ENCODE measurements at regions not wholly inside any gene's neighbourhood (a gene's known extent, or its start where the extent isn't known, plus 50 kb on each side); places are given as distances from the start of the nearest gene placed in this dataset.

DNA sequence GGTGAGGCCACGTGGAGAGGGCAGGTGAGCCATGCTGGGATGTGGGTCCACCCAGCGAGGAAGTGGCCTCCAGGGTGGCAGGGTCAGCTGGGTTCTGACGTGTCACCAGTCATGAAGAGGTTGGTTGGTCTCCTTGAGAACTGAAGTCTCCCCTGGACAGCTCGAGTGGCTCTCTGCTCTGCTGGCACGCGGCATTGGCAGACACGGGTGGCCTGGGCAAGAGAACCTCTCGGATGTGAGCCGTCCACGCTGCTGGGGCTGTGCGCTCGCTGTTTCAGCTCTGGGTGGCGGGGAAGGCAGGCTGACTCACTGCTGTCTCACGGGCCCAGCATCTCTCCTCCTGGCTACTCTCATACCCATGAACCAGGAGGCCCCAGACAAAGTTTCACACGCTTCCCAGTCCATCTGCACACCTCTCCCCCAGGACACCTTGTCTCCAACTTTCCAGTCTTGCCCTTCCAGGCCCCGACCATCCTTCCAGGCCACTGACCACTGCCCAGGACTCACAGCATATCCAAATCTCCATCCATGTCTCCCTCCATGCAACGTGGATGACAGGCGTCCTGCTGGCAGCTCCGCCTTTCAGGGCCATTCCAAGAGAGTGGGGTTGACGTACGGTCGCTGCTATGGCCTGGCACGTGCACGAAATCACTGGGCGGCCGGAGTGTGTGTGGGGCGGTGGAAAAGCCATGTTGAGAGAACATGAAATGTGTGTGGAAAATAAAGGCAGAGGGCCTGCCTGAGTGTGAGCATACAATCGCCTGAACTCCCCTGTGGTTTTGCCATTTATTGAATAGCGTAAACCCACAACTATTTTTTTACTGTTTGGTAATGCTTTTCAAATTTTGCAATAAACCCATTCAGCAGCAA is 145.0 kb upstream of the COL5A1 start:
- TF ChIP-seq, protein P1, sequence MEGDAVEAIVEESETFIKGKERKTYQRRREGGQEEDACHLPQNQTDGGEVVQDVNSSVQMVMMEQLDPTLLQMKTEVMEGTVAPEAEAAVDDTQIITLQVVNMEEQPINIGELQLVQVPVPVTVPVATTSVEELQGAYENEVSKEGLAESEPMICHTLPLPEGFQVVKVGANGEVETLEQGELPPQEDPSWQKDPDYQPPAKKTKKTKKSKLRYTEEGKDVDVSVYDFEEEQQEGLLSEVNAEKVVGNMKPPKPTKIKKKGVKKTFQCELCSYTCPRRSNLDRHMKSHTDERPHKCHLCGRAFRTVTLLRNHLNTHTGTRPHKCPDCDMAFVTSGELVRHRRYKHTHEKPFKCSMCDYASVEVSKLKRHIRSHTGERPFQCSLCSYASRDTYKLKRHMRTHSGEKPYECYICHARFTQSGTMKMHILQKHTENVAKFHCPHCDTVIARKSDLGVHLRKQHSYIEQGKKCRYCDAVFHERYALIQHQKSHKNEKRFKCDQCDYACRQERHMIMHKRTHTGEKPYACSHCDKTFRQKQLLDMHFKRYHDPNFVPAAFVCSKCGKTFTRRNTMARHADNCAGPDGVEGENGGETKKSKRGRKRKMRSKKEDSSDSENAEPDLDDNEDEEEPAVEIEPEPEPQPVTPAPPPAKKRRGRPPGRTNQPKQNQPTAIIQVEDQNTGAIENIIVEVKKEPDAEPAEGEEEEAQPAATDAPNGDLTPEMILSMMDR (IDR thresholded peaks at IDR 0.05), result no peak
- no peak for DNase-seq (ENCODE audit: low spot score)
- ATAC-seq (ENCODE audit: low FRiP score), result no peak

GRCh38 chr9:134497283-134497860 is 144.2 kb upstream of the COL5A1 start:
- TF ChIP-seq, protein P1 (IDR thresholded peaks at IDR 0.05), result no peak
- ATAC-seq (ENCODE audit: low FRiP score) (no peak), DNase-seq (ENCODE audit: low spot score) (no peak)

- no peak for ATAC-seq (ENCODE audit: low FRiP score)
- DNase-seq (ENCODE audit: low spot score), result no peak
- TF ChIP-seq, protein P1 (IDR thresholded peaks at IDR 0.05), result no peak
Measured at GRCh38 chr9:134498814-134499166, 142.8 kb upstream of the COL5A1 start.

GRCh38 chr9:134500931-134501760 is 140.5 kb upstream of the COL5A1 start:
- DNase-seq (ENCODE audit: low spot score) (no peak), ATAC-seq (ENCODE audit: low FRiP score) (no peak)
- TF ChIP-seq, protein P1 (IDR thresholded peaks at IDR 0.05), result no peak

DNA sequence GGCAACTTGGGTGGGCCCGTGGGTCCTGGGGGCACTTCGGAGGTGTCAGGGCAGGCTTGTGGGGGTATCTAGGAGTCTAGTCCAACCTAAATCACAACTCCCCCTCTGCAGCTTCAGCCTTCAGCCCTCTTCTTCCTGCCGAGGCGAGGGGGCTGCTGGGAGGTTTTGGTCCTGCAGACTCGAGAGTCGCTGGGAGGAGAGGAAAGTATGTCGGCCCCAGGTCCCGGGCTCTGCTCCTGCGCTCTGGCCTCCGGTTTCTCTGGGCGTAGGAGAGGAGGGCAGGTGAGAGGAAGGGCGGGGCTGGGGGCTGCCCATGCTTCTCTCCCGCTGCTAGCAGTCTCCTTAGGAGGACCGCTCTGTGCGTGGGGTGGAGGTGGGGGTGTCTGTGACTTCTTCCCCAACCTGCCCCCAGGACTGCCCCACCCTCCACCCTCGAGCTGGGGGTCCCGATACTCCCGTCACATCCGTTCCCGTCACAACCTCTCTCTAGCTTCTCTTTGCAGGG is 139.8 kb upstream of the COL5A1 start:
- TF ChIP-seq, protein P1 (IDR thresholded peaks at IDR 0.05), result no peak
- DNase-seq (ENCODE audit: low spot score) (no peak), ATAC-seq (ENCODE audit: low FRiP score) (no peak)

GRCh38 chr9:134502266-134502791 is 139.3 kb upstream of the COL5A1 start:
- ATAC-seq (ENCODE audit: low FRiP score), result no peak
- TF ChIP-seq, protein P1 (IDR thresholded peaks at IDR 0.05), result no peak
- DNase-seq (ENCODE audit: low spot score), result no peak
